H1 (cell line): ENCODE measurements at regions not wholly inside any gene's neighbourhood (a gene's known extent, or its start where the extent isn't known, plus 50 kb on each side); places are given as distances from the start of the nearest gene placed in this dataset.
A peak's percentile ranks its signal among the peaks of the same experiment; 100 is the strongest.

Source experiments
- CTCF ChIA-PET: fragments of 300-600 bp; sonication (Branson Sonifier 250); formaldehyde crosslinking; loops from one replicate; lab custom pipeline; 2021; ENCODE audit not compliant: partially characterized antibody; lab: Charles Lee
- POLR2A ChIA-PET: fragments of 300-600 bp; sonication (Branson Sonifier 250); formaldehyde crosslinking; loops from one replicate; lab custom pipeline; 2021; ENCODE audit warnings: inconsistent platforms; ENCODE audit not compliant: partially characterized antibody; lab: Charles Lee
- DNase-seq, 2 experiments: peaks; one replicate each; pipeline versions ENCODE4 v3.0.0 to v3.0.0-alpha.2; 2010 to 2022; ENCODE audit warnings: low spot score in 2 of 2, low read depth in 1 of 2, mixed read lengths in 1 of 2
- FAIRE-seq: peaks from 2 replicates; lab custom pipeline; 2011; peaks lifted over from hg19 to GRCh38; lab: Jason Lieb, UNC
- H2AFZ ChIP-seq: 2 replicates; pipeline ENCODE4 v1.8.1; 2012; ENCODE audit warnings: low read length, inconsistent platforms
- H2AK5ac ChIP-seq: 2 replicates; pipeline ENCODE4 v1.6.1; 2013; ENCODE audit warnings: low read depth, low read length
- H2BK120ac ChIP-seq: replicated peaks from 2 replicates; pipeline ENCODE3; 2013; ENCODE audit warnings: low read depth, low read length, inconsistent platforms
- H2BK12ac ChIP-seq: 2 replicates; pipeline ENCODE4 v1.6.1; 2013; ENCODE audit warnings: low read depth, low read length
- H2BK15ac ChIP-seq: 2 replicates; pipeline ENCODE4 v1.6.1; 2013; ENCODE audit warnings: low read length
- H2BK20ac ChIP-seq: 2 replicates; pipeline ENCODE4 v1.6.1; 2013; ENCODE audit warnings: low read length
- H2BK5ac ChIP-seq: 2 replicates; pipeline ENCODE4 v1.6.1; 2013; ENCODE audit warnings: low read depth, low read length
- H3K14ac ChIP-seq: 2 replicates; pipeline ENCODE4 v1.6.1; 2013; ENCODE audit warnings: inconsistent platforms; ENCODE audit not compliant: insufficient read length
- H3K18ac ChIP-seq: 2 replicates; pipeline ENCODE4 v1.6.1; 2013; ENCODE audit warnings: low read length; ENCODE audit errors: extremely low read depth
- H3K23ac ChIP-seq: 2 replicates; pipeline ENCODE4 v1.6.1; 2013; ENCODE audit warnings: inconsistent platforms; ENCODE audit not compliant: insufficient read length
- H3K23me2 ChIP-seq: 2 replicates; pipeline ENCODE4 v1.6.1; 2013; ENCODE audit warnings: low read depth, low read length
- H3K27ac ChIP-seq: 2 replicates; pipeline ENCODE4 v1.6.1; 2011; ENCODE audit warnings: low read depth, low read length, inconsistent platforms
- H3K27me3 ChIP-seq, 4 experiments: replicated peaks in 1 of 4; 1 replicate in 1 of 4; 2 replicates in 3 of 4; pipeline versions ENCODE4 v1.6.1 to v1.8.1; 2011 to 2013; ENCODE audit warnings: low read length in 3 of 4, mild to moderate bottlenecking in 3 of 4, inconsistent platforms in 2 of 4, mixed read lengths in 2 of 4, moderate library complexity in 1 of 4; ENCODE audit not compliant: control insufficient read depth in 3 of 4, insufficient read depth in 3 of 4; ENCODE audit errors: extremely low read depth in 1 of 4
- H3K36me3 ChIP-seq, 4 experiments: 2 replicates each; pipeline versions ENCODE4 v1.6.1 to v1.8.1; 2011 to 2013; ENCODE audit warnings: mild to moderate bottlenecking in 4 of 4, low read length in 3 of 4, moderate library complexity in 2 of 4, control low read depth in 1 of 4, inconsistent platforms in 1 of 4; ENCODE audit not compliant: insufficient read depth in 4 of 4, control insufficient read depth in 2 of 4
- H3K4ac ChIP-seq: replicated peaks from 2 replicates; pipeline ENCODE3; 2013; ENCODE audit warnings: low read length, low read depth, mixed read lengths, inconsistent platforms; ENCODE audit not compliant: insufficient read length
- H3K4me1 ChIP-seq, 4 experiments: replicated peaks in 1 of 4; 1 replicate in 1 of 4; 2 replicates in 3 of 4; pipeline versions ENCODE4 v1.6.1 to v1.8.1; 2011 to 2013; ENCODE audit warnings: low read length in 3 of 4, inconsistent platforms in 2 of 4, mixed read lengths in 1 of 4; ENCODE audit not compliant: insufficient read depth in 4 of 4, control insufficient read depth in 3 of 4
- H3K4me2 ChIP-seq, 2 experiments: 2 replicates each; pipeline versions ENCODE4 v1.6.1 to v1.8.1; 2011 to 2013; ENCODE audit warnings: low read depth in 2 of 2, low read length in 2 of 2, control low read depth in 1 of 2, inconsistent platforms in 1 of 2, mild to moderate bottlenecking in 1 of 2; ENCODE audit not compliant: insufficient read depth in 1 of 2
- H3K4me3 ChIP-seq, 4 experiments: fragments of 200-600, 300-600 bp in 1 of 4; sonication (generic), shearing (Covaris generic), sonication (Bioruptor Twin) in 1 of 4; 2 replicates each; pipeline versions ENCODE4 v1.5.1 to v1.8.1; 2011 to 2016; ENCODE audit warnings: low read length in 4 of 4, low read depth in 3 of 4, control low read depth in 2 of 4, inconsistent platforms in 2 of 4, mild to moderate bottlenecking in 2 of 4, mixed read lengths in 1 of 4, moderate library complexity in 1 of 4; ENCODE audit not compliant: insufficient read depth in 2 of 4; ENCODE audit errors: extremely low read depth in 1 of 4
- H3K56ac ChIP-seq: replicated peaks from 2 replicates; pipeline ENCODE3; 2013; ENCODE audit warnings: low read depth, mild to moderate bottlenecking, mixed read lengths, low read length, inconsistent platforms; ENCODE audit not compliant: insufficient read length
- H3K79me1 ChIP-seq: 2 replicates; pipeline ENCODE4 v1.6.1; 2013; ENCODE audit warnings: low read depth, low read length, control low read depth
- H3K79me2 ChIP-seq, 2 experiments: 2 replicates each; pipeline versions ENCODE4 v1.6.1 to v1.8.1; 2012 to 2013; ENCODE audit warnings: low read length in 2 of 2, mild to moderate bottlenecking in 2 of 2, inconsistent platforms in 1 of 2; ENCODE audit not compliant: insufficient read depth in 2 of 2, control insufficient read depth in 1 of 2
- H3K9ac ChIP-seq, 4 experiments: replicated peaks in 1 of 4; 1 replicate in 1 of 4; 2 replicates in 3 of 4; pipeline versions ENCODE4 v1.6.1 to v1.8.1; 2011 to 2013; ENCODE audit warnings: low read depth in 3 of 4, low read length in 3 of 4, control low read depth in 2 of 4, mild to moderate bottlenecking in 2 of 4, moderate library complexity in 2 of 4, inconsistent platforms in 1 of 4; ENCODE audit errors: extremely low read depth in 1 of 4
- H3K9me3 ChIP-seq, 2 experiments: 2 replicates each; pipeline versions ENCODE4 v1.6.1 to v1.8.1; 2012 to 2013; ENCODE audit warnings: mild to moderate bottlenecking in 2 of 2, moderate library complexity in 2 of 2, control low read depth in 1 of 2, inconsistent platforms in 1 of 2, low read depth in 1 of 2, low read length in 1 of 2, mixed read lengths in 1 of 2; ENCODE audit not compliant: insufficient read depth in 2 of 2
- H4K20me1 ChIP-seq, 2 experiments: replicated peaks in 1 of 2; 2 replicates each; pipeline versions ENCODE3 to v1.8.1; 2011 to 2013; ENCODE audit warnings: inconsistent platforms in 2 of 2, low read length in 2 of 2, mild to moderate bottlenecking in 1 of 2; ENCODE audit not compliant: insufficient read depth in 2 of 2, control insufficient read depth in 1 of 2
- H4K5ac ChIP-seq: 2 replicates; pipeline ENCODE4 v1.6.1; 2013; ENCODE audit warnings: low read length, low read depth, mixed read lengths, inconsistent platforms; ENCODE audit not compliant: insufficient read length
- H4K8ac ChIP-seq: 2 replicates; pipeline ENCODE4 v1.8.0; 2013; ENCODE audit warnings: mild to moderate bottlenecking, moderate library complexity, low read length, inconsistent platforms; ENCODE audit not compliant: insufficient read depth; ENCODE audit errors: extremely low read depth
- H4K91ac ChIP-seq: replicated peaks from 2 replicates; pipeline ENCODE3; 2013; ENCODE audit warnings: low read length, mixed read lengths, inconsistent platforms; ENCODE audit not compliant: insufficient read length
- ASH2L ChIP-seq: fragments of 200-600, 300-600 bp; sonication (generic); IDR thresholded peaks from one replicate; pipeline ENCODE4 v1.7.1; 2017; ENCODE audit warnings: low read length
- CBX5 ChIP-seq: fragments of 300-800, 300-1000 bp; sonication (generic); IDR thresholded peaks from 2 replicates; pipeline ENCODE4 v1.7.1; 2016; ENCODE audit warnings: antibody characterized with exemption, low read length, low read depth
- CBX8 ChIP-seq: fragments of 300-800, 300-1000 bp; sonication (generic); IDR thresholded peaks from 2 replicates; pipeline ENCODE4 v1.7.1; 2016; ENCODE audit warnings: low read depth, low read length, borderline replicate concordance
- CHD1 ChIP-seq: IDR thresholded peaks from 2 replicates; pipeline ENCODE4 v1.6.1; 2012; ENCODE audit warnings: low read depth, low read length, improper control_type of control experiment
- CHD2 ChIP-seq: IDR thresholded peaks from 2 replicates; pipeline ENCODE4 v1.6.1; 2012; ENCODE audit warnings: low read length, improper control_type of control experiment
- HDAC2 ChIP-seq, 2 experiments: fragments of 300-600 bp in 1 of 2; sonication (generic) in 1 of 2; IDR thresholded peaks; 2 replicates each; pipeline ENCODE4 v1.6.1; 2011 to 2012; ENCODE audit warnings: low read depth in 2 of 2, low read length in 2 of 2, mild to moderate bottlenecking in 2 of 2, moderate library complexity in 2 of 2, borderline replicate concordance in 1 of 2, inconsistent platforms in 1 of 2
- HDAC6 ChIP-seq: IDR thresholded peaks from one replicate; pipeline ENCODE4 v1.7.1; 2012; ENCODE audit warnings: low read depth, mild to moderate bottlenecking, inconsistent platforms, low read length, moderate library complexity
- KDM1A ChIP-seq: fragments of 200-600, 300-600 bp; sonication (generic); IDR thresholded peaks from 2 replicates; pipeline ENCODE4 v1.7.1; 2016; ENCODE audit warnings: mild to moderate bottlenecking, low read length, borderline replicate concordance
- NANOG ChIP-seq: IDR thresholded peaks from 2 replicates; pipeline ENCODE4 v1.6.1; 2011; ENCODE audit warnings: low read length, low read depth, mild to moderate bottlenecking, inconsistent platforms; ENCODE audit not compliant: insufficient read depth, poor library complexity, severe bottlenecking
- SIX5 ChIP-seq: IDR thresholded peaks from 2 replicates; pipeline ENCODE4 v1.6.1; 2011; ENCODE audit warnings: mild to moderate bottlenecking, low read depth, low read length
- TAF1 ChIP-seq: IDR thresholded peaks from 2 replicates; pipeline ENCODE4 v1.6.1; 2011; ENCODE audit warnings: mild to moderate bottlenecking, low read depth, low read length
- ZNF274 ChIP-seq: IDR thresholded peaks from 2 replicates; pipeline ENCODE4 v1.7.0; 2012; ENCODE audit warnings: low read length, borderline replicate concordance; ENCODE audit errors: extremely low read depth
- WGBS, 2 experiments: shearing (Covaris generic) in 1 of 2; methylation state at CpG; one replicate each; pipeline versions ENCODE4 v1.1.6 to v1.1.7; 2013 to 2015; ENCODE audit warnings: low lambda C conversion rate in 2 of 2, mixed read lengths in 2 of 2, inconsistent platforms in 1 of 2, low coverage in 1 of 2, missing lambda C conversion rate in 1 of 2; ENCODE audit not compliant: insufficient replicate concordance in 2 of 2, insufficient coverage in 1 of 2, insufficient read length in 1 of 2; ENCODE audit errors: extremely low coverage in 1 of 2, missing lambda C conversion rate in 1 of 2; 5-methylcytosine and 5-hydroxymethylcytosine counted together
- TF ChIP-seq, protein P1 (sequence below): IDR thresholded peaks from 2 replicates; pipeline ENCODE4 v1.6.1; 2012; ENCODE audit warnings: low read length, inconsistent platforms

DNA sequence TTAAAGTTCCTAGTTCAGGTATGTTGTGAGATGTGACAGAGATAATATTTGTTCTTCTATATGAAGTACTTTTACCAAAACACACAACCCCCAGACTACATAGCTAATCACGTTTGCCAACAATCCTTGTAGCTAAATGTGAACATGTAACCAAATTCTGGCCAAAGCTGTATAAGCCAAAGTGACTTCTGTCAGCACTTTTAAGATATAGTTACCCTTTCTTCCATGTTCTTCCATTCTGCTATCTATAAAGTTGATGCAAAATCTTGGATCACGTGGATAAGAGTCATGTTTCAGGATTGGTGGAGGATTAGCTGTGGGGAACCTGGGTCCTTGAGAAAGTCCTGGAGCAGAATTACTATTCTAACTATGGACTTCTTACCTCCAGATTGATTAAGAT lies 1366.6 kb downstream of the FSCB start:
- no peak overlapping the region for H2BK20ac ChIP-seq
- no peak overlapping the region for H2BK120ac ChIP-seq
- H4K91ac ChIP-seq, result no peak overlapping the region
- no peaks in the 10 kb centered on the region for H3K4me1 ChIP-seq
- no peak overlapping the region for H3K14ac ChIP-seq
- H3K79me2 ChIP-seq, result no peaks in the 10 kb centered on the region
- FAIRE-seq, result no peak
- H3K27me3 ChIP-seq, result 0 out of 7 replicates have a peak, but pooled peaks cover 0 to 3% (median 0%) of the 10 kb centered on the region in 4 experiments
- no peak overlapping the region for H3K23ac ChIP-seq
- no peak overlapping the region for H2AFZ ChIP-seq
- H3K9ac ChIP-seq, result peak overlapping the region in 1 of 4 experiments; percentile 8; a peak in 1 of 7 replicates
- no peak overlapping the region for H3K27ac ChIP-seq
- H3K36me3 ChIP-seq, result peaks cover 0 to 4% (median 0%) of the 10 kb centered on the region in 4 experiments; a peak in 1 of 8 replicates
- no peak overlapping the region for H2BK12ac ChIP-seq
- WGBS, 2 experiments, result 89% methylated on average over 2 of the region's 2 CpGs; no CpG with 5 or more reads in 1 of the 2 experiments
- POLR2A ChIA-PET, result no interaction called here
- no peak overlapping the region for H2AK5ac ChIP-seq
- DNase-seq, result no peak
- H2BK5ac ChIP-seq, result no peak overlapping the region
- H3K9me3 ChIP-seq, result peaks cover 8 to 12% of the 10 kb centered on the region in 2 experiments; a peak in 3 of 4 replicates
- no peak overlapping the region for H3K4me3 ChIP-seq
- CTCF ChIA-PET, result no interaction called here
- no peak overlapping the region for H4K8ac ChIP-seq
- H3K79me1 ChIP-seq, result no peaks in the 10 kb centered on the region
- no peak overlapping the region for H3K4ac ChIP-seq
- H2BK15ac ChIP-seq, result no peak overlapping the region
- no peak overlapping the region for H3K4me2 ChIP-seq
- H4K20me1 ChIP-seq, result no peaks in the 10 kb centered on the region
- no peak overlapping the region for H3K56ac ChIP-seq
- H3K18ac ChIP-seq, result no peak overlapping the region
- no peaks in the 10 kb centered on the region for H3K23me2 ChIP-seq
- H4K5ac ChIP-seq, result no peak overlapping the region
- TF ChIP-seq, protein P1, sequence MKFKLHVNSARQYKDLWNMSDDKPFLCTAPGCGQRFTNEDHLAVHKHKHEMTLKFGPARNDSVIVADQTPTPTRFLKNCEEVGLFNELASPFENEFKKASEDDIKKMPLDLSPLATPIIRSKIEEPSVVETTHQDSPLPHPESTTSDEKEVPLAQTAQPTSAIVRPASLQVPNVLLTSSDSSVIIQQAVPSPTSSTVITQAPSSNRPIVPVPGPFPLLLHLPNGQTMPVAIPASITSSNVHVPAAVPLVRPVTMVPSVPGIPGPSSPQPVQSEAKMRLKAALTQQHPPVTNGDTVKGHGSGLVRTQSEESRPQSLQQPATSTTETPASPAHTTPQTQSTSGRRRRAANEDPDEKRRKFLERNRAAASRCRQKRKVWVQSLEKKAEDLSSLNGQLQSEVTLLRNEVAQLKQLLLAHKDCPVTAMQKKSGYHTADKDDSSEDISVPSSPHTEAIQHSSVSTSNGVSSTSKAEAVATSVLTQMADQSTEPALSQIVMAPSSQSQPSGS, result no peak
- TF ChIP-seq CBX5 (no peak), CHD2 (no peak), ASH2L (no peak), NANOG (no peak), HDAC2 (IDR thresholded peaks at IDR 0.05; ENCODE audit: borderline replicate concordance in 1 of 2, low read depth in 2 of 2, low read length in 2 of 2) (no peak), SIX5 (no peak), HDAC6 (no peak), TAF1 (no peak), ZNF274 (no peak), KDM1A (no peak), CHD1 (no peak), CBX8 (no peak)
